ENCODE measurements at regions not wholly inside any gene's neighbourhood (a gene's known extent, or its start where the extent isn't known, plus 50 kb on each side); places are given as distances from the start of the nearest gene placed in this dataset.

DNA sequence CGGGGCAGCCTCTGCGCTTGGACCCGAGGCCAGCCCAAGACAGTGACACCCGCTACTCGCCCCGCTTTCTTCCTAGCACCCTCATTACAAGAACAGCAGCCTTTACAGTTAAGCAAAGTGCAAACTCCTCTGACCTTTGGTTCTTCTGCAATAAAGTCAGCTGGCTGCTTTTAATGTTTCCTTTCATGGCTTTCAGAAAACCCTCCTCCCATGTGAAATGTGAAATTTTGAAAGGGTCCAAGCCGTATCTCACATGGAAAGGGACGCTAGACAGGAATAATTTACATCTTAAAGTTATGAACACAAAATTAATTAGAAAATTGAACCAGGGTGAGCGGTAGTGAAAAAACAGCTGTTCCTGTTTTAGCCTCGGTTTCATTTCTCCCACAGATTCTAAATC lies 520.1 kb upstream of the FRG1 start:
- TF ChIP-seq, protein P1, sequence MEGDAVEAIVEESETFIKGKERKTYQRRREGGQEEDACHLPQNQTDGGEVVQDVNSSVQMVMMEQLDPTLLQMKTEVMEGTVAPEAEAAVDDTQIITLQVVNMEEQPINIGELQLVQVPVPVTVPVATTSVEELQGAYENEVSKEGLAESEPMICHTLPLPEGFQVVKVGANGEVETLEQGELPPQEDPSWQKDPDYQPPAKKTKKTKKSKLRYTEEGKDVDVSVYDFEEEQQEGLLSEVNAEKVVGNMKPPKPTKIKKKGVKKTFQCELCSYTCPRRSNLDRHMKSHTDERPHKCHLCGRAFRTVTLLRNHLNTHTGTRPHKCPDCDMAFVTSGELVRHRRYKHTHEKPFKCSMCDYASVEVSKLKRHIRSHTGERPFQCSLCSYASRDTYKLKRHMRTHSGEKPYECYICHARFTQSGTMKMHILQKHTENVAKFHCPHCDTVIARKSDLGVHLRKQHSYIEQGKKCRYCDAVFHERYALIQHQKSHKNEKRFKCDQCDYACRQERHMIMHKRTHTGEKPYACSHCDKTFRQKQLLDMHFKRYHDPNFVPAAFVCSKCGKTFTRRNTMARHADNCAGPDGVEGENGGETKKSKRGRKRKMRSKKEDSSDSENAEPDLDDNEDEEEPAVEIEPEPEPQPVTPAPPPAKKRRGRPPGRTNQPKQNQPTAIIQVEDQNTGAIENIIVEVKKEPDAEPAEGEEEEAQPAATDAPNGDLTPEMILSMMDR (conservative IDR thresholded peaks at IDR 0.05; ENCODE audit: low read depth, low read length): no peak
- no peak for TF ChIP-seq EZH2 (IDR thresholded peaks at IDR 0.05; ENCODE audit: low read length, unreplicated experiment)
- TF ChIP-seq EZH2phosphoT487 (IDR thresholded peaks at IDR 0.05; ENCODE audit: borderline replicate concordance, low read length): no peak

All from PC-3 (cell line).